ENCODE measurements at regions not wholly inside any gene's neighbourhood (a gene's known extent, or its start where the extent isn't known, plus 50 kb on each side); places are given as distances from the start of the nearest gene placed in this dataset.
"Not testable (repeated sequence)": the region's sequence is repeated elsewhere in the genome, so short reads cannot be mapped to it uniquely, and the experiment has no call there.

DNA sequence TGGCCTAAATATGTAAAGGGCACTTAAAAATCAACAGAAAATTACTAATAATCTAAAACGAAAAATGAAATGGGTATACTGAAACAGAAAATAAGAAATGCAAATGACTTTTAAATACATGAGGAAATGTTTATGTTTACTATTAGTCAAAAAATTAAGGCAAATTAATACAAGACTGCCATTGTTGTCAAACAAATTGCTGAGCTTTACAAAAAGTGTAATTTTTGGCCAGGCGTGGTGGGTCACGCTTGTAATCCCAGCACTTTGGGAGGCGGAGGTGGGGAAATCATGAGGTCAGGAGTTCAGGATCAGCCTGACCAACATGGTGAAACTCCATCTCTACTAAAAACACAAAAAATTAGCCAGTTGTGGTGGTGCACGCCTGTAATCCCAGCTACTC lies 343.9 kb upstream of the SGO1 start:
- TF ChIP-seq, protein P1, sequence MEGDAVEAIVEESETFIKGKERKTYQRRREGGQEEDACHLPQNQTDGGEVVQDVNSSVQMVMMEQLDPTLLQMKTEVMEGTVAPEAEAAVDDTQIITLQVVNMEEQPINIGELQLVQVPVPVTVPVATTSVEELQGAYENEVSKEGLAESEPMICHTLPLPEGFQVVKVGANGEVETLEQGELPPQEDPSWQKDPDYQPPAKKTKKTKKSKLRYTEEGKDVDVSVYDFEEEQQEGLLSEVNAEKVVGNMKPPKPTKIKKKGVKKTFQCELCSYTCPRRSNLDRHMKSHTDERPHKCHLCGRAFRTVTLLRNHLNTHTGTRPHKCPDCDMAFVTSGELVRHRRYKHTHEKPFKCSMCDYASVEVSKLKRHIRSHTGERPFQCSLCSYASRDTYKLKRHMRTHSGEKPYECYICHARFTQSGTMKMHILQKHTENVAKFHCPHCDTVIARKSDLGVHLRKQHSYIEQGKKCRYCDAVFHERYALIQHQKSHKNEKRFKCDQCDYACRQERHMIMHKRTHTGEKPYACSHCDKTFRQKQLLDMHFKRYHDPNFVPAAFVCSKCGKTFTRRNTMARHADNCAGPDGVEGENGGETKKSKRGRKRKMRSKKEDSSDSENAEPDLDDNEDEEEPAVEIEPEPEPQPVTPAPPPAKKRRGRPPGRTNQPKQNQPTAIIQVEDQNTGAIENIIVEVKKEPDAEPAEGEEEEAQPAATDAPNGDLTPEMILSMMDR (IDR thresholded peaks at IDR 0.05; ENCODE audit: control extremely low read depth, extremely low read depth, low read depth, missing control alignments), result no peak
- ChIA-PET CTCF (interaction anchor here (1.8 to 1.9 kb wide), 2 partner anchors 7 to 13 kb away, joined by 4 to 5 read pairs; no protein-coding TSS in a partner anchor), POLR2A (no interaction called here)
- no peak for DNase-seq (ENCODE audit: extremely low spot score)

DNA sequence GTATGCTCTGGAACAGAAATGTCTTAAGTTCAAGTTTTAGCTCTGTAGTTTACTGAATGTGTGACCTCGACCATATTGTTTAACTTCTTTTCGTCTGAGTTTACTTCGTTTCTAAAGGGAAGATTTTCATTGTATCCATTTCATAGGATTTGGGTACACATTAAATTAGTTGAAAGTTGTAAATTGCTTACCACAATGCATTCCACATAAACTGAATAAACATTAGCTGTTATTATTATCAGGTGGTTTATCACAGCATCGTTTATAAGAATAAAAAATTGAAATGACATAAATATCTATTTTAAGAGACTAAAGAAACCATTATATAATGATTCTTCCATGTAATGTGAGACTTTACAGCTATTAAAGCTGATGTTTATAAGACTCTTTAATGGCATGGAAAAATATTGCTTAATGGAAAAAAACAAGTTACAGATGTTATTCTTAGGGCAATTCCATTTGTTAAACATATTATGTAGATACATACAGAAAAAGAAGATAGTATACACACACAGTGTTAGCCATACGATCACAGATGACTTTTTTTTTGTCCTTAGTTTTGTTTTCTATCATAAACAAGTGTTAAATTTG lies 342.3 kb upstream of the SGO1 start:
- ChIA-PET CTCF (interaction anchor here (2.0 kb wide), 1 partner anchor 11 kb away, joined by 5 read pairs; no protein-coding TSS in a partner anchor), POLR2A (no interaction called here)
- TF ChIP-seq, protein P1 (IDR thresholded peaks at IDR 0.05; ENCODE audit: control extremely low read depth, extremely low read depth, low read depth, missing control alignments), result no peak
- no peak for DNase-seq (ENCODE audit: extremely low spot score)

DNA sequence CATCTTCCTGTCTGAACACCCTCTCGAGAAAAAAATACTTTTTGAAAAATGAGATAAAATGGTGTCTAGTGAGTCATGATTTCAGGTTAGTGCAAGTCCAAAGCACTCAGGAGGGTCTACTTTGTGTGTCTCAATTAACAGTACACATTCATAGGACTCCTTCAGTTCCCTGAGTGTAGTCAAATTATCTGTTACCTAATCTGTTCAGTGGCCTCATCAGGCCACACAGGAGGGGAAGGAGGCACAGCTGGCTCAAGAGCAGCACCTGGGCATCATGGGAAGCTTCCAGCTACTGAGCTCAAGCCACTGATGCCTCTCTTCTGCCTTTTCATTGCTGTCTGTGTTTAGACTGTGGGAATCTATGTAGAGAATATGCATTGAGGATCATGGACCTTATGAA lies 341.4 kb upstream of the SGO1 start:
- ChIA-PET POLR2A (no interaction called here), CTCF (interaction anchor here (2.0 kb wide), 1 partner anchor 10 kb away, joined by 5 read pairs; no protein-coding TSS in a partner anchor)
- no peak for DNase-seq (ENCODE audit: extremely low spot score)
- TF ChIP-seq, protein P1 (IDR thresholded peaks at IDR 0.05; ENCODE audit: control extremely low read depth, extremely low read depth, low read depth, missing control alignments), result no peak

DNA sequence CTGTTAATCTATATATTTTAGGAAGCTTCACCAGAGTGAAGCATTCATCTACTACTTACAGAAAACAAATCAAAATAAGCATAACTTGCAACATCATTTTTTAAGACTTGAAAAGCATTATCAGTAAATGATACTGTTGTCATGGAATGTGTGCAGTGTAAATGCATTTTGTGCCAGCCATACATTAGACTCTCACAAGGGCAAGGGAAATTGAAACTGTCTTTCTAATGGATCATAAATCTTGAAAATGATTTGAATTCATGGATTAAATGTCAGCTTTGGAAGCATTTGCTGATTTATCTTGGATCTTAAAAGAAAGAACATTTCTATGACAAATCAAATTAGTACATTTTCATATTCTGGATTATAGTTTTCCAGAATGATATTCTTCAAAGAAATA lies 338.3 kb upstream of the SGO1 start:
- CTCF ChIA-PET, result interaction anchor here (3.3 kb wide), 1 partner anchor 12 kb away, joined by 11 read pairs; no protein-coding TSS in a partner anchor

DNA sequence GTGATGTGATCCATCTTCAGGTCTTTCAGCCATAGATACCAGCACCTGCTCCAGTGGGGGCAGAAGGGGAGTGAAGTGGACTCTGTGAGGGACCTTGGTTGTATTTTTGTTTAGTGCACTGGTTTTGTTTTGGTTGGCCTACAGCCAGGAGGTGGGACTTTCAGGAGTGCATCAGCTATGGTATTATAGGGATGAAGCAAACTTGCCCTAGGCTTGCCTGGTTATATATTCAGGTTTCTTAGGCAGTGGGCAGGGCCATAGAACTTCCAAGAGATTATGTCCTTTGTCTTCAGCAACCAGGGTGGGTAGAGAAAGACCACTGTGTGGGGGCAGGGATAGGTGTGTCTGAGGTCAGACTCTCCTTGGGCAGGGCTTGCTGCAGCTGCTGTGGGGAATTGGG lies 337.3 kb upstream of the SGO1 start:
- POLR2A ChIA-PET, result no interaction called here
- TF ChIP-seq, protein P1 (IDR thresholded peaks at IDR 0.05; ENCODE audit: control extremely low read depth, extremely low read depth, low read depth, missing control alignments), result no peak
- DNase-seq (ENCODE audit: extremely low spot score), result no peak
- CTCF ChIA-PET, result interaction anchor here (1.6 to 2.7 kb wide), 2 partner anchors 8 to 11 kb away, joined by 4 to 15 read pairs; no protein-coding TSS in a partner anchor

More for the DNA sequence above, 338.3 kb upstream of the SGO1 start:
- POLR2A ChIA-PET, result no interaction called here
- no peak for DNase-seq (ENCODE audit: extremely low spot score)
- TF ChIP-seq, protein P1 (IDR thresholded peaks at IDR 0.05; ENCODE audit: control extremely low read depth, extremely low read depth, low read depth, missing control alignments), result no peak

DNA sequence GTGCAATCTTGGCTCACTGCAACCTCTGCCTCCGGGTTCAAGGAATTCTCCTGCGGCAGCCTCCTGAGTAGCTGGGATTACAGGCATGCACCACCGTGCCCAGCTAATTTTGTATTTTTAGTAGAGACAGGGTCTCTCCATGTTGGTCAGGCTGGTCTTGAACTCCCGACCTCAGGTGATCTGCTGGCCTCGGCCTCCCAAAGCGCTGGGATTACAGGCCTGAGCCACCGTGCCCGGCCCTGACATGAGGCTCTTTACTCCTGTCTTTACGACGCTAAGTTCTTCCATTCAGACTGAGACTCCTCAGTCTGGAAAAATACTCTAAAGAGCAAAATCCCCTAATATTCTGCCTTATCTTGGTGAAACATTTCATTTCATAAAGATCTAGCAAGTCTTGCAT lies 331.3 kb upstream of the SGO1 start:
- POLR2A ChIA-PET; DNase-seq (ENCODE audit: extremely low spot score): not testable (repeated sequence)
- CTCF ChIA-PET, result interaction anchor here (1.3 to 1.6 kb wide), 2 partner anchors 11 to 13 kb away, joined by 5 read pairs; no protein-coding TSS in a partner anchor

DNA sequence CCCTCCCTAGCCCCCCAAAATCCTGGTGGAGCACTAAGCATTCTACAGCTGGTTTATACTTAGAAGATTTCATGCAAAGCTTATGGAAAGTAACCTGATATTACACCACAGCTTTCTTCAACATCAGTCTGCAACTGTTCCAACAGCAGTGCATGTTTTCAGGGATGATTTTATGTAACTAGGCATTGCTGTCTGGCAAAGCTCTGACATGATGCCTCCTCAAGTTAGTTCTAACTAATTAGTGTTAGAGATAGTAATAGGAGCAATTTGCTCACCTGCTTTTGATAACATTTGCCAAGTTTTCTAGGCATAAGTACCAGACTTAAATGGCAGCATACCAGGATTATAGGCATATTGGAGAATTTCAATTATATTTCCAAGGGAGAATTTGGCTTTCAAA lies 330.3 kb upstream of the SGO1 start:
- no peak for DNase-seq (ENCODE audit: extremely low spot score)
- ChIA-PET CTCF (interaction anchor here (1.0 to 1.6 kb wide), 3 partner anchors 12 to 14 kb away, joined by 5 read pairs; no protein-coding TSS in a partner anchor), POLR2A (no interaction called here)
- TF ChIP-seq, protein P1 (IDR thresholded peaks at IDR 0.05; ENCODE audit: control extremely low read depth, extremely low read depth, low read depth, missing control alignments), result no peak

Measured in GM10248 (cell line).